Karpas-422 (cell line): ENCODE measurements at regions not wholly inside any gene's neighbourhood (a gene's known extent, or its start where the extent isn't known, plus 50 kb on each side); places are given as distances from the start of the nearest gene placed in this dataset.

Experiments used
- DNase-seq: peaks from one replicate; pipeline ENCODE4 v3.0.0-alpha.2; 2015
- H2AFZ ChIP-seq: fragments of 200-600 bp; sonication (generic); 2 replicates; pipeline ENCODE4 v1.6.1; 2014; ENCODE audit warnings: antibody characterized with exemption, low read length, mixed read lengths
- H3K27ac ChIP-seq: fragments of 200-600 bp; sonication (generic); 2 replicates; pipeline ENCODE4 v1.5.1; 2014; ENCODE audit warnings: mild to moderate bottlenecking, low read length, moderate library complexity
- H3K27me3 ChIP-seq: fragments of 200-600 bp; sonication (generic); 2 replicates; pipeline ENCODE4 v1.6.1; 2014; ENCODE audit warnings: low read length, mixed read lengths
- H3K36me3 ChIP-seq: fragments of 200-600 bp; sonication (generic); 2 replicates; pipeline ENCODE4 v1.6.1; 2014; ENCODE audit warnings: low read length, mixed read lengths; ENCODE audit not compliant: insufficient read depth
- H3K4me1 ChIP-seq: fragments of 200-600 bp; sonication (generic); 2 replicates; pipeline ENCODE4 v1.6.1; 2014; ENCODE audit warnings: mild to moderate bottlenecking, low read length, mixed read lengths
- H3K4me2 ChIP-seq: fragments of 200-600 bp; sonication (generic); 2 replicates; pipeline ENCODE4 v1.6.1; 2014; ENCODE audit warnings: low read length, low read depth, mild to moderate bottlenecking; ENCODE audit not compliant: poor library complexity, severe bottlenecking
- H3K4me3 ChIP-seq: fragments of 200-600 bp; sonication (generic); 2 replicates; pipeline ENCODE4 v1.5.1; 2014; ENCODE audit warnings: mild to moderate bottlenecking, antibody characterized with exemption, low read length, mixed read lengths
- H3K79me2 ChIP-seq: fragments of 200-600 bp; sonication (generic); 2 replicates; pipeline ENCODE4 v1.6.1; 2014; ENCODE audit warnings: mild to moderate bottlenecking, low read length, mixed read lengths
- H3K9ac ChIP-seq: fragments of 200-600 bp; sonication (generic); 2 replicates; pipeline ENCODE4 v1.6.0; 2014; ENCODE audit warnings: low read length
- H3K9me2 ChIP-seq: fragments of 200-600 bp; sonication (generic), shearing (Covaris generic); replicated peaks from 2 replicates; pipeline ENCODE4 v1.6.0; 2014; ENCODE audit warnings: mild to moderate bottlenecking, low read length, moderate library complexity; ENCODE audit not compliant: insufficient read depth
- H3K9me3 ChIP-seq: fragments of 300-700, 200-600 bp; sonication (generic); 2 replicates; pipeline ENCODE4 v1.6.1; 2014; ENCODE audit warnings: low read length, mixed read lengths
- H4K20me1 ChIP-seq: fragments of 200-600 bp; sonication (generic); 2 replicates; pipeline ENCODE4 v1.6.1; 2014; ENCODE audit warnings: mild to moderate bottlenecking, antibody characterized with exemption, low read length, low read depth; ENCODE audit not compliant: insufficient read depth

DNA sequence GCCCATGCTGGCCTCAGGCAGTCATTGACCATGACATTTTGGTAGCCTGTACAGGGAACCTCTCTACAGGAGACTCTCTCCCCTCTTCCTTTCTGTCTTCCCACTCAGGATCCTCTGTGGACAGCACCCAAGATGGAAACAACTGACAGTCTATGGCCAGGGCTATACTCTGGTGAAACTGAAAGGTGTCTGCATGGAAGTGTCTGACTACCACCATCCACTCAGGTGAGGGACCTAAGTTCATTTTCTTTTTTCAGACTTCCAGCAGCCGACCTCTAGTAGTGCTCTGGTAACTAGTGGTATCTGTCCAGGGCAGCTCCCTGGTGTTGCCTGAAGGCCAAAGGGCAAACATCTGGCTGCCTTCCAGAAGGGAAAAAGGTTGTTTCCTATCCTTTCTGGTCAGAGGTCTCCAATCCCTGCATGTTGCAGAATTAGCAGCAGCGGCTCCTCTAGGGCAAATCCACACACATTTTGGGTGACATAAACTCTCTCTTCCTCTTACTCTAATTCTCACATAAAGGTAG is 804.5 kb downstream of the C4orf33 start:
- no peak overlapping the region for H3K4me3 ChIP-seq
- no peak overlapping the region for H2AFZ ChIP-seq
- H3K27me3 ChIP-seq: no peaks in the 10 kb centered on the region
- H3K27ac ChIP-seq: no peak overlapping the region
- H3K9ac ChIP-seq: no peak overlapping the region
- DNase-seq: no peak
- no peaks in the 10 kb centered on the region for H4K20me1 ChIP-seq
- H3K9me2 ChIP-seq: no peaks in the 10 kb centered on the region
- H3K4me1 ChIP-seq: no peaks in the 10 kb centered on the region
- H3K4me2 ChIP-seq: no peak overlapping the region
- no peaks in the 10 kb centered on the region for H3K79me2 ChIP-seq
- no peaks in the 10 kb centered on the region for H3K36me3 ChIP-seq
- H3K9me3 ChIP-seq: no peaks in the 10 kb centered on the region

DNA sequence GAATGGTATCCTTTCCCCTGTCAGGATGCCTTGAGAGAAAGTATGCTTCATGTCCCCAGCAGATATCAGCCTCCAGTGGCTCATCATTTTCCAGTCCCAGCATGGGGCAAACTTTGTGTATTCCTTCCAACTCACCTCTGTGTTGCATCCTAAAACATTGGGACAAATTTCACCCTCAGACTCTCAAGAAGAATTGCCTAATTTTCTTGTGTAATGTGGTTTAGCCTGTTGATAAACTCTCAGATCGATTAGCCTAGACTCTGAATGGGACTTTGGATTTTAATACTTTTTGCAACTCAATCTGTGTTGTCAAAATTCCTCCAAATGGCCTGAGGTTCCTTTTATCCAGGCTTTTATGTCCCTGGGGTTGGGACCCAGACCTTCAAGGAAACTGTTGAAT is 805.3 kb downstream of the C4orf33 start:
- Histone ChIP-seq H3K4me3 (no peak overlapping the region), H3K27me3 (no peaks in the 10 kb centered on the region), H3K27ac (no peak overlapping the region), H4K20me1 (no peaks in the 10 kb centered on the region), H3K4me1 (no peaks in the 10 kb centered on the region), H3K36me3 (no peaks in the 10 kb centered on the region), H3K9me3 (no peaks in the 10 kb centered on the region), H3K9me2 (no peaks in the 10 kb centered on the region), H3K9ac (no peak overlapping the region), H3K79me2 (no peaks in the 10 kb centered on the region), H2AFZ (no peak overlapping the region), H3K4me2 (no peak overlapping the region)
- no peak for DNase-seq

DNA sequence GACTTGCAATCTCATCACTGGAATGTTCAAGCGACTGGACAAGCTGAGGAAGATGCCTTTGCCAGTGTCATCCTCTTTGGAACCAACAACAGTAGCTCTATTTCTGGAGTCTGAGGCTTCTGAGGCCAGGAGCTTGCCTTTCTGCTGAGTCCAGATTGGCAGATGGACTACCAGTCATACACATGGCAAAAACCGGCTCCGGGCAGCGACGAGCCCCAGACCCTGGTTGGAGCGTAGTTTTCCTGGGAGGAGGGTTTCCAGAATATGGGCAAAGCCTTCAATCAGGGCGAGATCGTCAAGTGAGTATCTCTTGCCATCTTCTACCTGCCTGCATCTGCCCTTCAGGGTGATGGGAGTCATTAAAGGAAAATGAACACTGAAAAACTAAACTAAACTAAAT is 807.9 kb downstream of the C4orf33 start:
- H3K27ac ChIP-seq: no peak overlapping the region

DNA sequence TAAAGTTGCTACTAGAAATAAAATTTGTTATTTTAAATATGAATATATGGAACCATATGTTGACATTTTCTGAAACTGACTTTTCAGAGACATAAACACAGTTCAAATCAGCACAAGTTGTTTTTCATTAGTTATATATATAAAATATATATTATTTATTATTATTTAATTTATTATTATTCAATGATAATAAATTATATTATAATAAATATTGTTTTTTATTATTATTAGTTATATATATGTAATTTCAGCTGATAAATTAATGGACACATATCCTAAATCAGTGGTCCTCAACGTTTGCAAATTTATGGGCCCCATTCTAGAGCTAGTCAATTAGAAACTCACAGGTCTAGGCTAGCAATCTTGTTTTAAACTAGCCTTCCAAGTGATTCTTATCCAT is 809.3 kb downstream of the C4orf33 start:
- H3K4me1 ChIP-seq: no peaks in the 10 kb centered on the region
- no peak overlapping the region for H3K4me3 ChIP-seq
- no peaks in the 10 kb centered on the region for H3K9me3 ChIP-seq
- no peaks in the 10 kb centered on the region for H4K20me1 ChIP-seq
- no peak overlapping the region for H3K27ac ChIP-seq
- no peaks in the 10 kb centered on the region for H3K27me3 ChIP-seq
- H2AFZ ChIP-seq: no peak overlapping the region
- no peaks in the 10 kb centered on the region for H3K9me2 ChIP-seq
- no peaks in the 10 kb centered on the region for H3K36me3 ChIP-seq
- DNase-seq: no peak
- H3K4me2 ChIP-seq: no peak overlapping the region
- no peaks in the 10 kb centered on the region for H3K79me2 ChIP-seq
- H3K9ac ChIP-seq: no peak overlapping the region

More for the DNA sequence above, 807.9 kb downstream of the C4orf33 start:
- Histone ChIP-seq H3K27me3 (no peaks in the 10 kb centered on the region), H3K36me3 (no peaks in the 10 kb centered on the region), H3K9me2 (no peaks in the 10 kb centered on the region), H3K9me3 (no peaks in the 10 kb centered on the region), H2AFZ (no peak overlapping the region), H3K79me2 (no peaks in the 10 kb centered on the region), H3K4me2 (no peak overlapping the region), H4K20me1 (no peaks in the 10 kb centered on the region), H3K4me1 (no peaks in the 10 kb centered on the region), H3K9ac (no peak overlapping the region), H3K4me3 (no peak overlapping the region)
- no peak for DNase-seq

- H3K79me2 ChIP-seq: no peaks in the 10 kb centered on the region
- H2AFZ ChIP-seq: no peak overlapping the region
- no peak for DNase-seq
- H4K20me1 ChIP-seq: no peaks in the 10 kb centered on the region
- H3K4me2 ChIP-seq: no peak overlapping the region
- H3K36me3 ChIP-seq: no peaks in the 10 kb centered on the region
- H3K9me2 ChIP-seq: no peaks in the 10 kb centered on the region
- no peak overlapping the region for H3K9ac ChIP-seq
- no peaks in the 10 kb centered on the region for H3K9me3 ChIP-seq
- H3K27ac ChIP-seq: no peak overlapping the region
- no peak overlapping the region for H3K4me3 ChIP-seq
- no peaks in the 10 kb centered on the region for H3K4me1 ChIP-seq
- no peaks in the 10 kb centered on the region for H3K27me3 ChIP-seq
These were observed 812.2 kb downstream of the C4orf33 start for GRCh38 chr4:129908117-129908516.

DNA sequence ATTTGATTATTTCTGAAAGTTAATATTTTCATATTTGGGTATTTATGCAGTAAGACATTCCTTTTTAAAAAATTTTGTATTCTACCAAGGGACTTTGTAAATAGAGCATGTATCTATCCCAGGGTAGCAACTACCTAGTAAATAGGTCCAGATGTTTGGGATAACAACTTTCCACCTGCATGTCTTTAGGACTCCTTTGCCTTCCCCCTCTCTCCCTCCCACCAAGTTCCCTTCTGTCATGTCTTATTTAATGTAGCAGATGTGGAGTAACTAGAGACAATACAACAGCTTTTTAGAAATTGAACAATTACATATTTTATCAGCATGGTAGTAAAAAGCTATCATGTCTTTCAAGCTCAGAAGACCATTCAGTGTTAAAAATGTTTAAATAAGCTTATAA is 821.0 kb downstream of the C4orf33 start:
- H2AFZ ChIP-seq: no peak overlapping the region

DNA sequence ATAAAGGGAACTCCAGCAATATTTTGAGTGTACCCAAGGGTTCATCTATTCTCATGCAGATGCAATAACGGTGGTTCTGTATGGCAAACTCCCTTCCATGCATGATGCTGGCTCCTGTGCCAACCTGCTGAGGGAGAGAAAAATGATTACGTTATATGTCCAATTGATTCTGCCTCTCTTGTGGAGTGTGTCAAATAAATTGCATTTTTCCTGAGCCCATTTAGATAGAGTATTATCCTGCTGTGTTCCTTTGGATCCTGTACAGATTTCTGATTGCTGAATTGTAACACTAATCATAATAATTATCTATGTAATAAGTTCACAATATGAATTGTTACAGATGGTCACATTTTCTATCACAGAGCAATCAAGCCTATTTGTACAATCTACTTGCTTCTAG is 821.7 kb downstream of the C4orf33 start:
- Histone ChIP-seq H3K4me1 (no peaks in the 10 kb centered on the region), H3K36me3 (no peaks in the 10 kb centered on the region), H3K9me3 (no peaks in the 10 kb centered on the region), H3K4me3 (no peak overlapping the region), H3K79me2 (no peaks in the 10 kb centered on the region), H2AFZ (no peak overlapping the region), H3K27ac (no peak overlapping the region), H3K27me3 (no peaks in the 10 kb centered on the region), H3K9ac (no peak overlapping the region), H4K20me1 (no peaks in the 10 kb centered on the region), H3K9me2 (no peaks in the 10 kb centered on the region), H3K4me2 (no peak overlapping the region)
- DNase-seq: no peak

More for the DNA sequence above, 821.0 kb downstream of the C4orf33 start:
- Histone ChIP-seq H3K9me3 (no peaks in the 10 kb centered on the region), H3K27me3 (no peaks in the 10 kb centered on the region), H3K79me2 (no peaks in the 10 kb centered on the region), H3K4me1 (no peaks in the 10 kb centered on the region), H3K27ac (no peak overlapping the region), H3K4me3 (no peak overlapping the region), H3K9me2 (no peaks in the 10 kb centered on the region), H4K20me1 (no peaks in the 10 kb centered on the region), H3K9ac (no peak overlapping the region), H3K4me2 (no peak overlapping the region), H3K36me3 (no peaks in the 10 kb centered on the region)
- no peak for DNase-seq

DNA sequence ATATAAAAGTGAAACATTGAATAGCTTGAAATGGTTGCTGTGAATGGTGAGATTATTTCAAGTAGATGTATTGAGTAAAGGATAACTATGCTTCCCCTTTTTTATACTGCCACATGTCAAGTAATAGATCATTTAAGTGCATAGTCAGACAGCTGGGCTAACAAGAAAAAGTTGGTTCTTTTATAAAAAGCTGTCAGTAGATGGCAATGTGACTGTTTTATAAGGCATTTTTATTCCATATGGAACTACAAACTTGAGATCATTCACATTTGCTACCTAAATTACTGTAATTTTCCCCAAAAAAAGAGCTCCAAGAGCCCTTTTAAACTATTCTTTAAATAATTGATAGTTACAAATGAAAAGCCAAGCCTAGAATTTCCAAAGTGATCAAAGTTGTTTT is 831.0 kb downstream of the C4orf33 start:
- H3K9ac ChIP-seq: no peak overlapping the region
- H3K4me2 ChIP-seq: no peak overlapping the region
- H3K27ac ChIP-seq: no peak overlapping the region
- peak; percentile 58 for DNase-seq
- H3K4me3 ChIP-seq: no peak overlapping the region
- no peaks in the 10 kb centered on the region for H3K79me2 ChIP-seq
- 0 out of 2 replicates have a peak, but pooled peaks cover 3% of the 10 kb centered on the region for H3K27me3 ChIP-seq
- H3K9me2 ChIP-seq: no peaks in the 10 kb centered on the region
- H2AFZ ChIP-seq: no peak overlapping the region
- no peaks in the 10 kb centered on the region for H3K36me3 ChIP-seq
- no peaks in the 10 kb centered on the region for H3K9me3 ChIP-seq
- peaks cover 3% of the 10 kb centered on the region; the same call in 1 of the 2 replicates for H3K4me1 ChIP-seq
- no peaks in the 10 kb centered on the region for H4K20me1 ChIP-seq

DNA sequence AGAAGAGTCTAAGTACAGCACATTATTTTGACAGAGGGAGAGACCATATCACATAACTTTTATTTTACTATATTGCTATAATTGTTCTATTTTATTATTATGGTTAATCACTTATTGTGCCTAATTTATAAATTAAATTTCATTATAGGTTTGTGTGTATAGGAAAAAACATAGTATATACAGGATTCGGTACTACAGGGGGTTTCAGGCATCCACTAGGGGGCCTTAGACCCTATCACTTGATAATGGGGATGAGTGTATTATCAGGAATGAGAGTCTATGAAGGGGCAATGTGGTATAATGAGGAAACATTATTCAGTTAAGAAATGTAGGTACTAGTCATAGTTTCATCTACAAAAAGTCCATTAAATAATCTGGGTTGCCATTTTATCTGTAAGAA is 833.1 kb downstream of the C4orf33 start:
- Histone ChIP-seq H3K9me2 (no peaks in the 10 kb centered on the region), H3K9ac (no peak overlapping the region), H2AFZ (no peak overlapping the region), H4K20me1 (no peaks in the 10 kb centered on the region), H3K4me3 (no peak overlapping the region), H3K4me1 (peaks cover 3% of the 10 kb centered on the region; the same call in 1 of the 2 replicates), H3K9me3 (no peaks in the 10 kb centered on the region), H3K27ac (no peak overlapping the region), H3K79me2 (no peaks in the 10 kb centered on the region), H3K4me2 (no peak overlapping the region), H3K36me3 (no peaks in the 10 kb centered on the region), H3K27me3 (0 out of 2 replicates have a peak, but pooled peaks cover 3% of the 10 kb centered on the region)
- peak; percentile 79 for DNase-seq
